ENCODE measurements at regions not wholly inside any gene's neighbourhood (a gene's known extent, or its start where the extent isn't known, plus 50 kb on each side); places are given as distances from the start of the nearest gene placed in this dataset.

DNA sequence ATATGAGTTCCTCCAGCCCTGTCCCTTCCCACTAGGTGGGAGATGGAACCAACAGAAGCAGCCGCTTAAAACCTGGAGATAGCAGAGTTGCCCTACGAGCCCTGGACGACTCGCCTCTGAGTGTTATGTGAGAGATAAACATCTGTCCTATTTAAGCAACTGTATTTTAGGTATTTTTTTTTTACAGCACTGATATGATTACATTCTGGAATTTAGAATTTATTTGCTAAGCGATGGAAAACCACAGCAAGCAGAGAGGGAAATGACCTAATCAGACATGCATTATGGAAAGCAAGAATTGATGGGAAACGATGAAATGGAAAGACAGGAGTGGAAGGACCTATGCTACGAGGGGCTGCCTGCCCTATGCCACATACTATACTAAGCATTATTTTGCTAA is 379.0 kb upstream of the IL12A start:
- 0% methylated on average over 7 of the region's 7 CpGs for WGBS (ENCODE audit: insufficient coverage, low coverage, missing lambda C conversion rate)
- Histone ChIP-seq H2AFZ (ENCODE audit: low read depth, low read length) (no peak overlapping the region), H3K79me2 (ENCODE audit: control insufficient read depth, insufficient read depth, low read length) (no peaks in the 10 kb centered on the region), H3K4me3 (no peak overlapping the region), H4K20me1 (replicated peaks; ENCODE audit: control insufficient read depth, insufficient read depth, low read length) (no peaks in the 10 kb centered on the region), H3K36me3 (ENCODE audit: control insufficient read depth, insufficient read depth, low read length) (no peaks in the 10 kb centered on the region), H3K27ac (ENCODE audit: extremely low read depth, low read depth, low read length) (no peak overlapping the region), H3K4me2 (ENCODE audit: insufficient read depth, low read length) (no peak overlapping the region), H3K9me1 (ENCODE audit: control insufficient read depth, insufficient read depth, low read length) (no peaks in the 10 kb centered on the region), H3K4me1 (replicated peaks in 1 of 2; ENCODE audit: control insufficient read depth in 2 of 2, insufficient read depth in 2 of 2, low read length in 2 of 2) (no peaks in the 10 kb centered on the region), H3K27me3 (ENCODE audit: control insufficient read depth in 2 of 2, insufficient read depth in 2 of 2, low read length in 2 of 2) (no peaks in the 10 kb centered on the region), H3K9ac (ENCODE audit: insufficient read depth in 1 of 2, low read depth in 2 of 2, low read length in 2 of 2) (no peak overlapping the region), H3K9me3 (replicated peaks; ENCODE audit: control insufficient read depth, insufficient read depth, low read depth, low read length) (no peaks in the 10 kb centered on the region)
- in situ Hi-C loops (cut with MboI) = no loop called here
- no peak for DNase-seq (ENCODE audit: extremely low read depth in 1 of 4, low spot score in 3 of 4)
- ATAC-seq = no peak
- intact Hi-C loops (cut with micrococcal nuclease) = no loop called here
- BruUV-seq (replicated peaks) = no TSS peak
- POLR2A ChIA-PET = no interaction called here
- no peak for FAIRE-seq
- CTCF ChIA-PET (ENCODE audit: low intra/inter-chr PET ratio) = no interaction called here
- no peak for TF ChIP-seq ZNF324 (CRISPR knock-in tag; IDR thresholded peaks at IDR 0.05)
- no peak for TF ChIP-seq BRCA1 (IDR thresholded peaks at IDR 0.05)
- TF ChIP-seq BRCA1 (CRISPR knock-in tag; IDR thresholded peaks at IDR 0.05) = no peak
- TF ChIP-seq, protein P1, sequence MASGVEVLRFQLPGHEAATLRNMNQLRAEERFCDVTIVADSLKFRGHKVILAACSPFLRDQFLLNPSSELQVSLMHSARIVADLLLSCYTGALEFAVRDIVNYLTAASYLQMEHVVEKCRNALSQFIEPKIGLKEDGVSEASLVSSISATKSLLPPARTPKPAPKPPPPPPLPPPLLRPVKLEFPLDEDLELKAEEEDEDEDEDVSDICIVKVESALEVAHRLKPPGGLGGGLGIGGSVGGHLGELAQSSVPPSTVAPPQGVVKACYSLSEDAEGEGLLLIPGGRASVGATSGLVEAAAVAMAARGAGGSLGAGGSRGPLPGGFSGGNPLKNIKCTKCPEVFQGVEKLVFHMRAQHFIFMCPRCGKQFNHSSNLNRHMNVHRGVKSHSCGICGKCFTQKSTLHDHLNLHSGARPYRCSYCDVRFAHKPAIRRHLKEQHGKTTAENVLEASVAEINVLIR (CRISPR knock-in tag; IDR thresholded peaks at IDR 0.05) = no peak
- TF ChIP-seq SMAD4 (CRISPR knock-in tag; conservative IDR thresholded peaks at IDR 0.05) = no peak
- no peak for TF ChIP-seq FIP1L1 (IDR thresholded peaks at IDR 0.05; ENCODE audit: low read depth, low read length, poor library complexity, severe bottlenecking)
- TF ChIP-seq, protein P2, sequence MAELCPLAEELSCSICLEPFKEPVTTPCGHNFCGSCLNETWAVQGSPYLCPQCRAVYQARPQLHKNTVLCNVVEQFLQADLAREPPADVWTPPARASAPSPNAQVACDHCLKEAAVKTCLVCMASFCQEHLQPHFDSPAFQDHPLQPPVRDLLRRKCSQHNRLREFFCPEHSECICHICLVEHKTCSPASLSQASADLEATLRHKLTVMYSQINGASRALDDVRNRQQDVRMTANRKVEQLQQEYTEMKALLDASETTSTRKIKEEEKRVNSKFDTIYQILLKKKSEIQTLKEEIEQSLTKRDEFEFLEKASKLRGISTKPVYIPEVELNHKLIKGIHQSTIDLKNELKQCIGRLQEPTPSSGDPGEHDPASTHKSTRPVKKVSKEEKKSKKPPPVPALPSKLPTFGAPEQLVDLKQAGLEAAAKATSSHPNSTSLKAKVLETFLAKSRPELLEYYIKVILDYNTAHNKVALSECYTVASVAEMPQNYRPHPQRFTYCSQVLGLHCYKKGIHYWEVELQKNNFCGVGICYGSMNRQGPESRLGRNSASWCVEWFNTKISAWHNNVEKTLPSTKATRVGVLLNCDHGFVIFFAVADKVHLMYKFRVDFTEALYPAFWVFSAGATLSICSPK (IDR thresholded peaks at IDR 0.05; ENCODE audit: borderline replicate concordance) = no peak
- TF ChIP-seq CC2D1A (IDR thresholded peaks at IDR 0.05) = no peak
- TF ChIP-seq PHTF2 (CRISPR knock-in tag; IDR thresholded peaks at IDR 0.05) = no peak
- TF ChIP-seq L3MBTL2 (IDR thresholded peaks at IDR 0.05) = no peak
- TF ChIP-seq, protein P3, sequence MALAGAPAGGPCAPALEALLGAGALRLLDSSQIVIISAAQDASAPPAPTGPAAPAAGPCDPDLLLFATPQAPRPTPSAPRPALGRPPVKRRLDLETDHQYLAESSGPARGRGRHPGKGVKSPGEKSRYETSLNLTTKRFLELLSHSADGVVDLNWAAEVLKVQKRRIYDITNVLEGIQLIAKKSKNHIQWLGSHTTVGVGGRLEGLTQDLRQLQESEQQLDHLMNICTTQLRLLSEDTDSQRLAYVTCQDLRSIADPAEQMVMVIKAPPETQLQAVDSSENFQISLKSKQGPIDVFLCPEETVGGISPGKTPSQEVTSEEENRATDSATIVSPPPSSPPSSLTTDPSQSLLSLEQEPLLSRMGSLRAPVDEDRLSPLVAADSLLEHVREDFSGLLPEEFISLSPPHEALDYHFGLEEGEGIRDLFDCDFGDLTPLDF (CRISPR knock-in tag; IDR thresholded peaks at IDR 0.05) = no peak
- no peak for TF ChIP-seq ZNF316 (IDR thresholded peaks at IDR 0.05)
- no peak for TF ChIP-seq TCFL5 (CRISPR knock-in tag; conservative IDR thresholded peaks at IDR 0.05)
- no peak for TF ChIP-seq CBX3 (IDR thresholded peaks at IDR 0.05; ENCODE audit: borderline replicate concordance in 1 of 2, low read length in 2 of 2)
- no peak for TF ChIP-seq TBL1XR1 (IDR thresholded peaks at IDR 0.05; ENCODE audit: low read length in 2 of 2)
- TF ChIP-seq STAG1 (CRISPR knock-in tag; IDR thresholded peaks at IDR 0.05; ENCODE audit: borderline replicate concordance) = no peak
- no peak for TF ChIP-seq HNRNPLL (IDR thresholded peaks at IDR 0.05; ENCODE audit: low read depth, low read length, poor library complexity, severe bottlenecking)
- TF ChIP-seq, protein P4, sequence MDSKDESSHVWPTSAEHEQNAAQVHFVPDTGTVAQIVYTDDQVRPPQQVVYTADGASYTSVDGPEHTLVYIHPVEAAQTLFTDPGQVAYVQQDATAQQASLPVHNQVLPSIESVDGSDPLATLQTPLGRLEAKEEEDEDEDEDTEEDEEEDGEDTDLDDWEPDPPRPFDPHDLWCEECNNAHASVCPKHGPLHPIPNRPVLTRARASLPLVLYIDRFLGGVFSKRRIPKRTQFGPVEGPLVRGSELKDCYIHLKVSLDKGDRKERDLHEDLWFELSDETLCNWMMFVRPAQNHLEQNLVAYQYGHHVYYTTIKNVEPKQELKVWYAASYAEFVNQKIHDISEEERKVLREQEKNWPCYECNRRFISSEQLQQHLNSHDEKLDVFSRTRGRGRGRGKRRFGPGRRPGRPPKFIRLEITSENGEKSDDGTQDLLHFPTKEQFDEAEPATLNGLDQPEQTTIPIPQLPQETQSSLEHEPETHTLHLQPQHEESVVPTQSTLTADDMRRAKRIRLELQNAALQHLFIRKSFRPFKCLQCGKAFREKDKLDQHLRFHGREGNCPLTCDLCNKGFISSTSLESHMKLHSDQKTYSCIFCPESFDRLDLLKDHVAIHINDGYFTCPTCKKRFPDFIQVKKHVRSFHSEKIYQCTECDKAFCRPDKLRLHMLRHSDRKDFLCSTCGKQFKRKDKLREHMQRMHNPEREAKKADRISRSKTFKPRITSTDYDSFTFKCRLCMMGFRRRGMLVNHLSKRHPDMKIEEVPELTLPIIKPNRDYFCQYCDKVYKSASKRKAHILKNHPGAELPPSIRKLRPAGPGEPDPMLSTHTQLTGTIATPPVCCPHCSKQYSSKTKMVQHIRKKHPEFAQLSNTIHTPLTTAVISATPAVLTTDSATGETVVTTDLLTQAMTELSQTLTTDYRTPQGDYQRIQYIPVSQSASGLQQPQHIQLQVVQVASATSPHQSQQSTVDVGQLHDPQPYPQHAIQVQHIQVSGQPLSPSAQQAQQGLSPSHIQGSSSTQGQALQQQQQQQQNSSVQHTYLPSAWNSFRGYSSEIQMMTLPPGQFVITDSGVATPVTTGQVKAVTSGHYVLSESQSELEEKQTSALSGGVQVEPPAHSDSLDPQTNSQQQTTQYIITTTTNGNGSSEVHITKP (IDR thresholded peaks at IDR 0.05; ENCODE audit: partially characterized antibody) = no peak
